ENCODE measurements at regions not wholly inside any gene's neighbourhood (a gene's known extent, or its start where the extent isn't known, plus 50 kb on each side); places are given as distances from the start of the nearest gene placed in this dataset.

DNA sequence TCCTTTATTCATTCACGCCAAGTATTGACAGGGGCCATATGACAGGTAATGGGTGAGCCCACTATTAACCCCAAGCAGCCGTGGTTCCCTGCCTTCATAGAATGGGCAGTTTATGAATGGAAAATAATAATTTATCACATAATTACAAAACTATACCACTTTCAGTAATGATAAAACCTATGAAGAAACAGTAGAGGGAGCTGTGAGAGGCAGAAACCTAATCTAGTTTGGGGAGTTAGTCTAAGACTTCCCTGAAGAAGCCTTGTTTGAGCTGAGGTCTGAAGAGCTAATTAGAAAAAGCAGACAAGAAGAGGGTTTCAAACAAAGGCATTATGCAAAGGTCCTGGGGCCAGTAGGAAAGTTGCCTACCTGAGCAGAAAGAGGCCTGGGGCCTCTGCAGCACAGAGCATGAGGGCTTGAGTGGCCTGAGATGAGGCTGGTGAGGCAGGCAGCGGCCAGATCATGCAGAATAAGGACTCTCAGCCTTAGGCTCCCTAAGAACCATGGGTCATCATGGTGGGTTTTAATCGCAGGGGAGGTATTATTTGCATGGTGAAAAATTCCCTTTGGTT lies 142.8 kb downstream of the ATG4C start:
- Histone ChIP-seq H3K4me1 (ENCODE audit: low read depth) (no peaks in the 10 kb centered on the region), H3K9me3 (ENCODE audit: low read depth) (no peaks in the 10 kb centered on the region), H3K4me3 (no peak overlapping the region), H3K27me3 (no peaks in the 10 kb centered on the region), H3K27ac (no peak overlapping the region), H3K36me3 (no peaks in the 10 kb centered on the region)
- DNase-seq (ENCODE audit: low read depth in 1 of 2, low spot score in 1 of 2) = no peak
- TF ChIP-seq, protein P1, sequence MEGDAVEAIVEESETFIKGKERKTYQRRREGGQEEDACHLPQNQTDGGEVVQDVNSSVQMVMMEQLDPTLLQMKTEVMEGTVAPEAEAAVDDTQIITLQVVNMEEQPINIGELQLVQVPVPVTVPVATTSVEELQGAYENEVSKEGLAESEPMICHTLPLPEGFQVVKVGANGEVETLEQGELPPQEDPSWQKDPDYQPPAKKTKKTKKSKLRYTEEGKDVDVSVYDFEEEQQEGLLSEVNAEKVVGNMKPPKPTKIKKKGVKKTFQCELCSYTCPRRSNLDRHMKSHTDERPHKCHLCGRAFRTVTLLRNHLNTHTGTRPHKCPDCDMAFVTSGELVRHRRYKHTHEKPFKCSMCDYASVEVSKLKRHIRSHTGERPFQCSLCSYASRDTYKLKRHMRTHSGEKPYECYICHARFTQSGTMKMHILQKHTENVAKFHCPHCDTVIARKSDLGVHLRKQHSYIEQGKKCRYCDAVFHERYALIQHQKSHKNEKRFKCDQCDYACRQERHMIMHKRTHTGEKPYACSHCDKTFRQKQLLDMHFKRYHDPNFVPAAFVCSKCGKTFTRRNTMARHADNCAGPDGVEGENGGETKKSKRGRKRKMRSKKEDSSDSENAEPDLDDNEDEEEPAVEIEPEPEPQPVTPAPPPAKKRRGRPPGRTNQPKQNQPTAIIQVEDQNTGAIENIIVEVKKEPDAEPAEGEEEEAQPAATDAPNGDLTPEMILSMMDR (IDR thresholded peaks at IDR 0.05; ENCODE audit: low read depth, low read length) = no peak

DNA sequence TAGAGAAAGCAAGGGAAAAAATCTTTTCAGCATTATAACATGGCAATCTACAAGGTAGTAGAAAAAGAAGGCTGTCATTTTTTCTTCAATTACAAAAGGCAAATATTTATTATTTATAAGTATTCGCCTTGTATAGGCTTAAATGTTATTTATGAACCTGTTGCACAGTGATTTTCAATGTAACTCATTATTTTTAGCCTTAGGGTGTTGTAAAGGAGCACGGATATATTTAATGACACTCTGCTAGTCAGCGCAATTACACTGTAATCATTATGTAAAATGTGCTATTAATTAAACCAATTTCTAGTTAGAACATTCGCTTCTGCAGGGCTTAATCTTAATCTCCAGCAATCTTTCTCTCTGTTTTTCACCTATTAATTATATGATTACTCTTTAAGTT lies 145.0 kb downstream of the ATG4C start:
- Histone ChIP-seq H3K4me3 (no peak overlapping the region), H3K27me3 (peaks cover 8% of the 10 kb centered on the region), H3K4me1 (ENCODE audit: low read depth) (no peaks in the 10 kb centered on the region), H3K9me3 (ENCODE audit: low read depth) (no peaks in the 10 kb centered on the region), H3K36me3 (no peaks in the 10 kb centered on the region), H3K27ac (no peak overlapping the region)
- DNase-seq (ENCODE audit: low read depth in 1 of 2, low spot score in 1 of 2) = no peak
- TF ChIP-seq, protein P1 (IDR thresholded peaks at IDR 0.05; ENCODE audit: low read depth, low read length) = no peak

DNA sequence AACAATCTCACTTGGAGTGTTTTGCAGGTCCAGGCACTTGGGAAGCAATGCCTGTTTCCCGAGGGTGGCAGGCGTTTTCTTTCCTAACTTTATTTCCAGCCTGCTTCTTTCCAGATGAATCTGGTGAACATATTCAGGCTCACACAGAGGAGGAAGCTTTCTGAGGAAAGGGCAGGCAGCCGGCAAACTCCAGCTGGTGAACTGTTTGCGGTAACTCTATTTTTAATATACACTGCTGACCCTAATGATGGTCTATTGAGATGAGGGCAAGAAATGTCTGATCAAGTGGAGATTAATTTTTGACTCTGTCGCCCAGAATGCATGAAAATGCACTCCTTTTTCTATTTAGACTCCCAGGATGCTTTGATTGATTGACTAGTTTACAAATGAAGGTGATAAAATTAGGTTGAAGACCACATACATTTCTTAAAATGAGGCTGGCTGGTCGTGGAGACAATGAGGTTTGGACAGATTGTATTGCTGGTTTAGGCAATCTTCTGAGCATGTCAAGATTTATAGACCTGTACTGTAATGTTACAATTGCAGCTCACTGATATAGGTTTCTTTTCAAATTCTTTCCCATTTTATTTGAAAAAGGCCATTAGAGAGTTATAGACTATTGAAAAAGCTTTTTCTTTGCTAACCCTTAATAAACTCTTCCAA lies 153.8 kb downstream of the ATG4C start:
- Histone ChIP-seq H3K36me3 (no peaks in the 10 kb centered on the region), H3K27ac (no peak overlapping the region), H3K9me3 (ENCODE audit: low read depth) (no peaks in the 10 kb centered on the region), H3K4me3 (no peak overlapping the region), H3K27me3 (peaks cover 9% of the 10 kb centered on the region), H3K4me1 (ENCODE audit: low read depth) (no peaks in the 10 kb centered on the region)
- TF ChIP-seq, protein P1 (IDR thresholded peaks at IDR 0.05; ENCODE audit: low read depth, low read length) = no peak
- no peak for DNase-seq (ENCODE audit: low read depth in 1 of 2, low spot score in 1 of 2)

DNA sequence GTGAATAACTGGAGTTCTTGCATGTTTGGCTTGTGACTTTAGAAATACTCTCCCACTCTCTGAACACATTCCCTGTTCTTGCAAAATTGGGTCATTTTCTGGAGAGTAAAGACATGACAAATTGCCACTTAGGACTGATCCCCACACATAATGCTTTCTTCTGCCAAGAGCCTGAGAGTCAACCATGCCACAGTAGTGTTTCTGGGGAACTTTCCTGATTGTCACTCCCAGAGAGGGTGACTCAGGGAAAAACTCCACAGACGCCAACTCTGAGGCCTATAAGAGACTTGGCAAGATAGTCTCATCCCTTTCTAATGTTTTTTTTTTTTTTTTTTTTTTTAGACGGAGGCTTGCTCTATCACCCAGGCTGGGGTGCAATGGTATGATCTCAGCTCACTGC lies 157.8 kb downstream of the ATG4C start:
- Histone ChIP-seq H3K9me3 (ENCODE audit: low read depth) (no peaks in the 10 kb centered on the region), H3K4me3 (no peak overlapping the region), H3K4me1 (ENCODE audit: low read depth) (no peaks in the 10 kb centered on the region), H3K27me3 (no peaks in the 10 kb centered on the region), H3K27ac (no peak overlapping the region), H3K36me3 (no peaks in the 10 kb centered on the region)
- TF ChIP-seq, protein P1 (IDR thresholded peaks at IDR 0.05; ENCODE audit: low read depth, low read length) = no peak
- DNase-seq (ENCODE audit: low read depth in 1 of 2, low spot score in 1 of 2) = no peak

DNA sequence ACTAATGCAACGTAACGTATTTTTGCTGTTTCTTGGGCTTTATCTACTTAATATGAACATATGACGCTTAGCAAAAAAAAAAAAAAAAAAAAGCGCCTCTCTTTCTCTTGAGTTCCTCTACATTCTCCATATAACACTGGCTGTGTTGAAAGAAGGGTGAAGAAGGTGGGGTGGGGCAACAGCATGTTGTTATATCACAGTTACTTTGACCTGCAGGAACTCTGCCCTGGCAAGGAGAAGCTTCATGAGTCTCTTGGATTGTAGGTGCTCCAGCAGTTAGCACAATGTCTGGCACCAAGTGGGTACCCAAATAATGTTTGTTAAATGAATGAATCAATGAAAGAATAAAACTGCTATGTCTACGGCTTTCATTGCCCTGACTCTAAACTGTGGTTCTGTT lies 162.6 kb downstream of the ATG4C start:
- Histone ChIP-seq H3K27me3 (peaks cover 5% of the 10 kb centered on the region), H3K4me1 (ENCODE audit: low read depth) (no peaks in the 10 kb centered on the region), H3K27ac (no peak overlapping the region), H3K36me3 (no peaks in the 10 kb centered on the region), H3K4me3 (no peak overlapping the region), H3K9me3 (ENCODE audit: low read depth) (no peaks in the 10 kb centered on the region)
- TF ChIP-seq, protein P1 (IDR thresholded peaks at IDR 0.05; ENCODE audit: low read depth, low read length) = no peak
- DNase-seq (ENCODE audit: low read depth in 1 of 2, low spot score in 1 of 2) = no peak

Measured in cardiac muscle cell (in vitro differentiated cells and primary cell).